GM12865 (cell line): ENCODE measurements at regions not wholly inside any gene's neighbourhood (a gene's known extent, or its start where the extent isn't known, plus 50 kb on each side); places are given as distances from the start of the nearest gene placed in this dataset.
A peak's percentile ranks its signal among the peaks of the same experiment; 100 is the strongest.

Experiments
- DNase-seq: peaks from one replicate; pipeline ENCODE4 v3.0.0; 2010; ENCODE audit warnings: low read depth
- H3K4me3 ChIP-seq: 2 replicates; pipeline ENCODE4 v1.5.1; 2011; ENCODE audit warnings: mild to moderate bottlenecking, low read depth, low read length, control low read depth
- TF ChIP-seq, protein P1 (sequence below): IDR thresholded peaks from 2 replicates; pipeline ENCODE4 v1.5.1; 2011; ENCODE audit warnings: low read length, control low read depth, low read depth, inconsistent platforms; ENCODE audit not compliant: insufficient read depth; ENCODE audit errors: missing control alignments

DNA sequence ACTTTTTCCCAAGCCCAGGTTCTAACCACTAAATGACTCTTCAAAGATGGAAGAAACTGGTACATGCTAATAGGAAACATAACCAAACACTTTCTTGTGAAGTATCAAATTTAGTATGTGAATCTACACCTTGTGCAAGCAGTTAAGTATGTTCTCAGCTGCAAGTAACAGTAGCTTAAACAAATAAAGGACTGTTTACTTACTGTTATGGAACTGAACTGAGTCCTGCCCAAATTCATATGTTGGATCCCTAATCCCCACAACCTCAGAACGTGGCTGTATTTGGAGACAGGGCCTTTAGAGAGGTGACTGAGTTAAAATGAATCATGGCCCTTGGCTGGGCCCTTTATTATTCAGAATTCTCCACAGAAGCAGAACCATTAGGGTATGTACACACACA lies 178.7 kb downstream of the KDR start:
- DNase-seq = no peak
- no peak overlapping the region for H3K4me3 ChIP-seq
- TF ChIP-seq, protein P1, sequence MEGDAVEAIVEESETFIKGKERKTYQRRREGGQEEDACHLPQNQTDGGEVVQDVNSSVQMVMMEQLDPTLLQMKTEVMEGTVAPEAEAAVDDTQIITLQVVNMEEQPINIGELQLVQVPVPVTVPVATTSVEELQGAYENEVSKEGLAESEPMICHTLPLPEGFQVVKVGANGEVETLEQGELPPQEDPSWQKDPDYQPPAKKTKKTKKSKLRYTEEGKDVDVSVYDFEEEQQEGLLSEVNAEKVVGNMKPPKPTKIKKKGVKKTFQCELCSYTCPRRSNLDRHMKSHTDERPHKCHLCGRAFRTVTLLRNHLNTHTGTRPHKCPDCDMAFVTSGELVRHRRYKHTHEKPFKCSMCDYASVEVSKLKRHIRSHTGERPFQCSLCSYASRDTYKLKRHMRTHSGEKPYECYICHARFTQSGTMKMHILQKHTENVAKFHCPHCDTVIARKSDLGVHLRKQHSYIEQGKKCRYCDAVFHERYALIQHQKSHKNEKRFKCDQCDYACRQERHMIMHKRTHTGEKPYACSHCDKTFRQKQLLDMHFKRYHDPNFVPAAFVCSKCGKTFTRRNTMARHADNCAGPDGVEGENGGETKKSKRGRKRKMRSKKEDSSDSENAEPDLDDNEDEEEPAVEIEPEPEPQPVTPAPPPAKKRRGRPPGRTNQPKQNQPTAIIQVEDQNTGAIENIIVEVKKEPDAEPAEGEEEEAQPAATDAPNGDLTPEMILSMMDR = no peak

DNA sequence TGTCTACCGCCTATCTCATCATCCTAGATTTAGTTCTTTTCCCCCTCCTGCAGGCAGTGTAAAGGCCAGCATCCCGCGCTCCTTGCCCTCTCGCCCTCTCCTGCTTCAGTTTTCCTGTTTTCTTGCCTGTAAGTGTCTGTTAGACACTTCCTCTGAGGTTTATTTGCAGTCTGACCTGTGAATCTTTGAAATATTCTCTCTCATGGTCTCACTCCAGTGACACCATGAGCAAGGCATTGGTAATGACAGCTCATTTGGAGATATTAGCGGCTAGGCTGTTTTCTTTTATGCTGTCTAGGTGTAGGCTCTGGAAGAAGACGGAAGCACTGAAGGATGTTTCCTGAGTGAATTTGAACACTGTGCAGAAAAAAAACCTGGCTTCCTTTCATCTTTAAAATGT lies 179.6 kb downstream of the KDR start:
- TF ChIP-seq, protein P1 = no peak
- H3K4me3 ChIP-seq = no peak overlapping the region
- DNase-seq = peak; percentile 21

DNA sequence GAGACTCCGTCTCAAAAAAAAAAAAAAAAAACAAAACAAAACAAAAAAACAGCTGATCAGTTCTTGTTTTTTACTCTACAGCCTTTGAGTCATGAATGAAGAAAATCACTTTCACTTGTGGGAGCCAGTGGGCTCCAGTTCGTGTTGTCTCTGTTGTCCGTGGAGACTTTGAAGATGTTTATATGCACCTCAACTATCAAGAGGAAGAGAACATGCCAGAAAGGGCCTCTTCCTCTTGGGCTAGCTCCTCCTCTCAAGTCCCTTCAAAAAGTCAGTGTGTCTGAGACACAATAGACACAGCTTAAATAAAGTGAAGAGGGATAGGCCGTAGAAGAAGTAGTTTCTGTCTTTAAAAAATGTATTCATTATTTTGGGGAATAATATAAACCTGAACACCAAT lies 182.7 kb downstream of the KDR start:
- TF ChIP-seq, protein P1 = no peak
- DNase-seq = peak; percentile 35
- no peak overlapping the region for H3K4me3 ChIP-seq

DNA sequence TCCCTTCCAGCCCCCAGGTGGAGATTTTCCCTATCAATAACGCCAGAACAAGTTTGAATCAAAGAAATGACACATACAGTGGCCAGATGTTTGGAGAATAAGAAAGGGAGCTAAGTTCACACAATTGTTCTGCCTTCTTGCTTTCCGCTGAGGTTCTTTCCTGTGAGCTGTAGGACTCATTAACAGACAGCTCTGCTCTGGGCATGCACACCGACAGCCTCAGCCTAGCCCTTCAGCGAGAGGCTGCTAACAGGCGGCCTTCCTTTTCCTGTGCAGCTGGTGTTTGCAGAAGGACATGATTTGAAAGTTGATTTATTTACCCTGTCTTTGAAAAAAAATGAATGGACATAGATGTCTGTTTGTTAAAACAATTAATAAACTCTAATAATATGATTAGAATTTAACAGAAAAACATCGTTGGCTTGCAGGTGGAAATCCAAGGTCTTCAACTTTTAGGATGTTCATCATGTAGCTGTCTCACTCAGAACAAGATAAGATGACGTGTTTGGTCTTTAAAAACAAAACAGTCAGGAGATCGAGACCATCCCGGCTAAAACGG lies 183.3 kb downstream of the KDR start:
- peak; percentile 38 for DNase-seq
- H3K4me3 ChIP-seq = no peak overlapping the region
- TF ChIP-seq, protein P1 = no peak

DNA sequence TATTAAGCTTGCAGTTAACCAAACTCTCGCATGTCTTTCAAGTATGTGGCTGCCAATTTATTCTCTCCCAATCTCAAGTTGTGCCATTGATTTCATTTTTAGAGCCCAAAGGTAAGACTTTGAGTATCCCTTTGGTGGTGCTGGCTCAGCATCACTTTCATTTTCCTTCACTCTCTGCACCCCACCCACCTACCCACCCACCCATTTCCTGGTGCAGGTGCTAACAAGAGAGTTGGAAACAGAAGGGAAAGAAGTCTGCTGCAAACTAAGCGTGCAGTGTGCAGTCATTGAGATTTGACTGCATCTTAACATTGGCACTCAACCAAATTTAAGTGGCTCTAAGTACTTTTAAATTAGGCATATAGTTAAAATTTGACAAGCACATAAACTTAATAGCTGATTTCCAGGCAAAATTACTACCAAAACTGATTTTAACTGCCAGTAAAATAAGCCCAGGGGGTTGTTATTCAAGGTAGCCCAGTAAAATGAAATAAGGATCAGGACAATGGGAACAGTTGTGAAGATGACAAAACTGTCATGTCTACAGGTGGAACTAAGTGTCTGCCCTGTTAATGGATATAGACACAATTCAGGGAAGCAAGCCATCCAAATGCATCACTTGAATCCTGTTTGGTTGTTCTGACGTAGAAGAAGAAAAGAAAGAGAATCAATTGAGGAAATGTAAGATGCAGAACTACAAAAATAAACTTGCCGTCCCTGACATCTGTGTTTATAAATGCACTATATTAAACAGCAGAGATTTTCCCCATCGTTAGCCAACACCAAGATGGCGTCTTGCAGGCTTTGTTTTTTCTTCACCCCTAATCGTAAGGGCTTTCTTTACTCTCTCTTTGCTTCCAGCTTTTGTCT lies 184.2 kb downstream of the KDR start:
- no peak for DNase-seq
- TF ChIP-seq, protein P1 = no peak
- H3K4me3 ChIP-seq = no peak overlapping the region

DNA sequence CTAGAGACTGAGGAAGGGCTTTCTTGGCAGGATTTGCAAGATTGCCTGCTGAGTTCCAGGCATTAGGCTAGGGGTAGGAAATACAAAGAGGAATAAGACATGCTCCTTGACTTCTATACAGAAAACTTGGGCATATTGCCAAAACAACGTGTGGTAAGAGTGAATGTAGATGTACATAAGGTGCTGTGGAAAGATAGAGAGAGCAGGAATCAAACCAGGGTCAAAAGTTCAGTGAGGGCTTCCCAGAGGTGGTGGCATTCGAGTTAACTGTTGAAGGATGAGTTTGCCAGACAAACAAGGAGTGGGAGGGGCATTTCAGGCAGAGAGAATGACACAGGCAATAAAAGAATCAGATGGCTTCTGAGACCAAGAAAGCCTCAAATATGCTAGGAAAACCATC lies 187.9 kb downstream of the KDR start:
- DNase-seq = no peak
- TF ChIP-seq, protein P1 = no peak
- H3K4me3 ChIP-seq = no peak overlapping the region

DNA sequence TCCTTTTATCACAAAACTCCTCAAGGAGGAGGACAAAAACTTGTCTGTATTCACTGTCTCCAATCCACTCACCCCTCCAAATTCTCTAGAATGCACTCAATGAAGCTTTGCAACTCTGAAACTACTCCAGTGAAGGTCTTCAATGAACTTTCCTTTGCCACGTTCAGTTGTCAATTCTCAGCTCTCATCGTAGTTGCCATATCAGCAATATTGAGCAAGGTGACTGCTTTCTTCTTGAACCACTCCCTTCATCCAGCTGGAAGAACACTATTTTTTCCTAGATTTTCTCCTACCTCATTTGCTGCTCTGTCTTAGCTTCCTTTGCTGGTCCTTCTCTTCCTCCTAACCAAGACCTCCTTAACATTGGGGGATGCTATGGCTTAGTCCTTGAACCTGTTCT lies 191.8 kb downstream of the KDR start:
- H3K4me3 ChIP-seq = no peak overlapping the region
- TF ChIP-seq, protein P1 = no peak
- no peak for DNase-seq
